ENCODE measurements at regions not wholly inside any gene's neighbourhood (a gene's known extent, or its start where the extent isn't known, plus 50 kb on each side); places are given as distances from the start of the nearest gene placed in this dataset.

GRCh38 chr14:26395726-26396125 lies 202.1 kb downstream of the NOVA1 start:
- Histone ChIP-seq H3K4me3 (ENCODE audit: severe bottlenecking) (no peak overlapping the region), H3K27ac (ENCODE audit: poor library complexity, severe bottlenecking) (no peak overlapping the region), H3K9me3 (ENCODE audit: severe bottlenecking) (no peaks in the 10 kb centered on the region), H3K36me3 (ENCODE audit: low read depth) (no peaks in the 10 kb centered on the region), H3K27me3 (ENCODE audit: insufficient read depth, poor library complexity, severe bottlenecking) (no peaks in the 10 kb centered on the region), H3K4me1 (ENCODE audit: insufficient read depth, poor library complexity, severe bottlenecking) (no peaks in the 10 kb centered on the region)
- no peak for DNase-seq (ENCODE audit: low spot score)
- ATAC-seq (ENCODE audit: low read depth) = no peak
- no peak for TF ChIP-seq CTCF (IDR thresholded peaks at IDR 0.05; ENCODE audit: poor library complexity, severe bottlenecking)

DNA sequence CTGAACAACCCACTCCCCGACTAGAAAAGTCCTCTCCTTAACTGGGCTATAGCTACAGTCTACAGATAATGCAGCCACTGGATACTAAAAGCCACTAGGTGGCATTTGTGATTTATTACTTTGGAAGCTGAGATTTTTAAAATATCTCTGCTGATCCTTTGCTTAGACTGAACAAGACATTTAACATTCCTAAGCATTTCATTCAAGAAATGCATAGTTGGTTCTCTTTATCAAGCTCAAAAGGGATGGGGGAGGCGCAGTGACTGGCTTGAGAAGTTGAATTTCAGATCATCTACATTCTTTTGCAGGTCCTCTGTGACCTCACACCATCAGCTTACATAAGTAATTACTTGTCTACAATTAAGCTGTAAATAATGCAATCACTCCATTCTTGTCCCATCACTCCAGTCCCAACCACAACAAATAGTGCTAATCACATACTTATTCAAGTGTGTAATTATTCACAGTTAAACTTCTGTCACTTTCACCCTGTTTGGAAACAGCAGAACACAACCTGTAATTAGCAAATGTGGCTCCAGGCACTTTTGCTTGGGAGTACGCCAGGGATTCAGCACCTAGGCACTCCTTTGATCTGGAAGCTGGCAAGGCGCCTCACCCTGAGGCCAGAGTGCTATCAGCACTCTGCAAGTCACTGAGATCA lies 203.6 kb downstream of the NOVA1 start:
- Histone ChIP-seq H3K36me3 (ENCODE audit: low read depth) (no peaks in the 10 kb centered on the region), H3K27ac (ENCODE audit: poor library complexity, severe bottlenecking) (no peak overlapping the region), H3K9me3 (ENCODE audit: severe bottlenecking) (no peaks in the 10 kb centered on the region), H3K4me3 (ENCODE audit: severe bottlenecking) (no peak overlapping the region), H3K4me1 (ENCODE audit: insufficient read depth, poor library complexity, severe bottlenecking) (no peaks in the 10 kb centered on the region), H3K27me3 (ENCODE audit: insufficient read depth, poor library complexity, severe bottlenecking) (no peaks in the 10 kb centered on the region)
- DNase-seq (ENCODE audit: low spot score) = no peak
- TF ChIP-seq CTCF (IDR thresholded peaks at IDR 0.05; ENCODE audit: poor library complexity, severe bottlenecking) = peak; percentile 47
- peak; percentile 33; the same call in 1 of the 3 replicates for ATAC-seq (ENCODE audit: low read depth)

GRCh38 chr14:26392498-26392897 lies 205.3 kb downstream of the NOVA1 start:
- Histone ChIP-seq H3K36me3 (ENCODE audit: low read depth) (no peaks in the 10 kb centered on the region), H3K27me3 (ENCODE audit: insufficient read depth, poor library complexity, severe bottlenecking) (peaks cover 2% of the 10 kb centered on the region), H3K4me1 (ENCODE audit: insufficient read depth, poor library complexity, severe bottlenecking) (no peaks in the 10 kb centered on the region), H3K27ac (ENCODE audit: poor library complexity, severe bottlenecking) (no peak overlapping the region), H3K9me3 (ENCODE audit: severe bottlenecking) (no peaks in the 10 kb centered on the region), H3K4me3 (ENCODE audit: severe bottlenecking) (no peak overlapping the region)
- DNase-seq (ENCODE audit: low spot score) (no peak), ATAC-seq (ENCODE audit: low read depth) (no peak)
- no peak for TF ChIP-seq CTCF (IDR thresholded peaks at IDR 0.05; ENCODE audit: poor library complexity, severe bottlenecking)

DNA sequence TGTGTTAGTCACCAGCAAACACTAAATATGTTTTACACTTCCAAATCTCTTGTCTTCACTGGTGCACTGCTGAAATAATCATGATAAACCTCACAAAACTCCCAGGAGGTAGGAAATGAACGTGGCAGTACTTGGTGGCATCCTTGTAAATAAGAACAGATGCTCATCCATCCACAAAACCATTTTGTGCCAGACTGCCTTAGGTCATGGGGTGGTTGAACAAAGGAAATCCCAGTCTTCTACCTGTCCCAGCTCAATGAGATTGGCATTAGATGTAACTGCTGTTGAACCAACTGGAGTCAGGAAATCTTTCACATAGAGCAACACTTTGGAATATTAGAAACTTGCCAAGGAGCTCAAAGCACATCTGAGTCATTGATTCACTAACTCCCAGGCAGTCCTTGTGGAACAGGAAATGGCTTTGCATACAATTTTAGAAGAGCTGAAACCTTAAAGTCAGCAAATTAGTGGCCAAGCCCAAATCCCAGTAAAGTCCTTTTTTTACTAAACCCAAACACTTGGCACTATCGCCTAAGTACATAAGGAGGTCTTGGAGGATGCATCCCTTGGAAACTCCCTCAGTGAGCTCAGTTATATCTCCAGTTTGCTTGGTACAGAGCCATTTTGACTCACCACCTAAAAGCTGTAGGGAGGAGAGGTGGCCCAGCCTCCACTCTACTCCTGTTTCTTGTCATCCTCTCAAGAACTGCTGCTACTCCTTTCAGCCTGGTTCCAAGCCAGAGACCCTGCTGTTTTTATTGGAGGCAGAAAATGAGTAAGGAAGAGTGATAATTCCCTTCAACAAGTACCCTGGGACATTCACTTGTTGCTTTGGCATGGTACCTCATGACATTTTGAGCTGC lies 208.0 kb downstream of the NOVA1 start:
- H3K4me1 ChIP-seq (ENCODE audit: insufficient read depth, poor library complexity, severe bottlenecking) = no peaks in the 10 kb centered on the region
- no peaks in the 10 kb centered on the region for H3K36me3 ChIP-seq (ENCODE audit: low read depth)
- H3K9me3 ChIP-seq (ENCODE audit: severe bottlenecking) = no peaks in the 10 kb centered on the region
- H3K27ac ChIP-seq (ENCODE audit: poor library complexity, severe bottlenecking) = no peak overlapping the region
- ATAC-seq (ENCODE audit: low read depth) = no peak
- no peak overlapping the region for H3K4me3 ChIP-seq (ENCODE audit: severe bottlenecking)
- no peak for TF ChIP-seq CTCF (IDR thresholded peaks at IDR 0.05; ENCODE audit: poor library complexity, severe bottlenecking)
- DNase-seq (ENCODE audit: low spot score) = no peak
- H3K27me3 ChIP-seq (ENCODE audit: insufficient read depth, poor library complexity, severe bottlenecking) = peaks cover 5% of the 10 kb centered on the region

DNA sequence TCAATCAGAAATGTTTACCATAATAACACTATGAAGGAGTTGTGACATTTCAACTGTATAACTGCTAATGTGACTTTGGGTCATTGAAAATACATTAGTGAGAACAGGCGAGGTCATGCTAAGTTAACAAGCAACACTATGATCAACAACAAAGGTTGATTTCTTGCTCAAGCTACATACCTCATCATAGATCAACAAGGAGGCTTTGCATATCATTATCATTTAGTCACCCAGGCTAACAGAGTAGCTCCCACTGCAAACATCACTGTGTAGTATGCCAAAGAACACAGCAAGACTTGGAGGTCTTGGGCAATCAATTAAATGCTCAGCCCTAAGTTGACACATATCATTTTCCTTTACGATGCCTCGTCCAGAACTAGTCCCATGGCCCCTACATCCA lies 212.5 kb downstream of the NOVA1 start:
- no peak for ATAC-seq (ENCODE audit: low read depth)

More for the DNA sequence above, 212.5 kb downstream of the NOVA1 start:
- Histone ChIP-seq H3K4me1 (ENCODE audit: insufficient read depth, poor library complexity, severe bottlenecking) (no peaks in the 10 kb centered on the region), H3K9me3 (ENCODE audit: severe bottlenecking) (no peaks in the 10 kb centered on the region), H3K4me3 (ENCODE audit: severe bottlenecking) (no peak overlapping the region), H3K27me3 (ENCODE audit: insufficient read depth, poor library complexity, severe bottlenecking) (peaks cover 5% of the 10 kb centered on the region), H3K36me3 (ENCODE audit: low read depth) (no peaks in the 10 kb centered on the region), H3K27ac (ENCODE audit: poor library complexity, severe bottlenecking) (no peak overlapping the region)
- TF ChIP-seq CTCF (IDR thresholded peaks at IDR 0.05; ENCODE audit: poor library complexity, severe bottlenecking) = no peak
- no peak for DNase-seq (ENCODE audit: low spot score)
